KG1 (cell line): ENCODE measurements at regions not wholly inside any gene's neighbourhood (a gene's known extent, or its start where the extent isn't known, plus 50 kb on each side); places are given as distances from the start of the nearest gene placed in this dataset.

Experiments
- DNase-seq: peaks from one replicate; lab custom pipeline; 2025; lab: John Stamatoyannopoulos, UW

GRCh38 chr3:167958141-167958540 is 137.6 kb downstream of the GOLIM4 start:
- DNase-seq: no peak

- no peak for DNase-seq
These were observed 142.8 kb downstream of the GOLIM4 start for GRCh38 chr3:167952969-167953368.

- no peak for DNase-seq
These were observed 145.5 kb downstream of the GOLIM4 start for GRCh38 chr3:167950212-167950611.

GRCh38 chr3:167941234-167941995 is 154.3 kb downstream of the GOLIM4 start:
- peak; percentile 44 for DNase-seq

DNA sequence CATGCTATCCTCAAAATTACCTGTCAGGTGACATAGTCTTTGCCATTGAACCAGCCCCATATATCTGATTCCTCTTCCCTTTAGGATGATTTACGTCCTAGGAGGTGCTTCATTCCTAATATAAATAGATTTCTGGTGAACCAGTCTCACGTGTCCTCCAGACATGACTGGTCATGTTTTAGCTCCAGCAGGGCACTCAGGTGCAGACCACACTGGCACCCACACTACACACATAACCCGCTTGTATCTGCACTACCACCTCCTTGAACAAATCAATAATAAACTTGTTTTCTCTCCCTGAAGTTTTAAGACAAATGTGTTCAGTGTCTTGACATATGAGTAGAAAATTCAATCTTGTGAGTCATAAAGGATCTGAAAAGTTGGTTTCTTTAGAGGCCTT is 155.5 kb downstream of the GOLIM4 start:
- no peak for DNase-seq

GRCh38 chr3:167938516-167938915 is 157.2 kb downstream of the GOLIM4 start:
- no peak for DNase-seq

GRCh38 chr3:167936019-167936418 is 159.7 kb downstream of the GOLIM4 start:
- no peak for DNase-seq

- no peak for DNase-seq
These were observed 165.3 kb downstream of the GOLIM4 start for GRCh38 chr3:167930453-167930852.

- DNase-seq: no peak
These were observed 165.8 kb downstream of the GOLIM4 start for GRCh38 chr3:167929968-167930367.

- no peak for DNase-seq
These were observed 167.3 kb downstream of the GOLIM4 start for GRCh38 chr3:167928381-167928780.

GRCh38 chr3:167920747-167921146 is 175.0 kb downstream of the GOLIM4 start:
- no peak for DNase-seq

- DNase-seq: no peak
These were observed 176.1 kb downstream of the GOLIM4 start for GRCh38 chr3:167919590-167919989.

- DNase-seq: no peak
These were observed 177.0 kb downstream of the GOLIM4 start for GRCh38 chr3:167918686-167919085.

GRCh38 chr3:167918008-167918596 is 177.6 kb downstream of the GOLIM4 start:
- DNase-seq: no peak

DNA sequence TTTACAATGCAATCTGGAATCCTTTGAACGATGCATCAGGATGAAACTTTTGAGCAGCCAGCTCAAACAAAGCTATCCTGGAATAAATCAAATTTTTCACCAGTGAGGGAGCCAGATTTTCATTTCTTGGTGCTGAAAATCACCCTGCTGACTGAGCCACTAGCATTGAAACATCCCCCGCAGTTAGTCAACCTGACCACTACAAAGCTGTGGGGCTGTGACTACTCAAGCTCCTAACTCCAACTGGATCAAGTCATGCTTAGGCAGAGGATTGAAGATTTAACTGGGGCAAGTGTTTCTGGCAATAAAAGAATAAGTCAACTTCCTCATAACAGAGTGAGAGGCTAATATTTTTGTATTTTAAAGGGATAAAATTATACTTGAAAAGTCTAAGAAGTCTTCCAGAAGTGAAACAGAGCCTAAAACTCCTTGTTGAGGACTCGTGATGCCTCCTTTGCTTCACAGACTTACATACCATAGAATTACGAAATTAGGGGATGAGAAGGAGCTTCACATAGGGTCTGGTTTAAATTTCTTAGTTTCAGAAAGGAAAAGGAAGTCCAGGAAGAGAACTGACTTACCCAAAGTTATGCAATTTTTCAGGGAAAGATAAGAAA is 177.8 kb downstream of the SERPINI1 start:
- no peak for DNase-seq

DNA sequence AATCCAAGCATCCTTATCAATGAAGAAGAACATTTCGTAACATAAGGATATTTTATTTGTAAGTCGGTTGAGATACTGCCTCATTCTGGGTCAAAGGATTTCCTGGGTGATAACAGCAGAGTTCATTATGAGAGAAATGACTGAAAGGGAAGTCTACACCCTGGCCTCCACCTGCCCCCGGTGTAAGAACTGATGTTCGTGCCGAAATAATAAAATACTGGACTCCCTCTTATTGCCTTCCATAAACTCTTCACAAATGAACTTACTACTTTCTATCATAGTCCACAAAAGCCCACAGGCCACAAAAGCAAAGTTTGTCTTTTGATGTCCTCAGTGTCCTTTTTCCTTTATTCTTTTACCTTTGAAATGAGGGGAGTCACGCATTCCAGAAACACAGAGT is 174.4 kb downstream of the SERPINI1 start:
- no peak for DNase-seq

DNA sequence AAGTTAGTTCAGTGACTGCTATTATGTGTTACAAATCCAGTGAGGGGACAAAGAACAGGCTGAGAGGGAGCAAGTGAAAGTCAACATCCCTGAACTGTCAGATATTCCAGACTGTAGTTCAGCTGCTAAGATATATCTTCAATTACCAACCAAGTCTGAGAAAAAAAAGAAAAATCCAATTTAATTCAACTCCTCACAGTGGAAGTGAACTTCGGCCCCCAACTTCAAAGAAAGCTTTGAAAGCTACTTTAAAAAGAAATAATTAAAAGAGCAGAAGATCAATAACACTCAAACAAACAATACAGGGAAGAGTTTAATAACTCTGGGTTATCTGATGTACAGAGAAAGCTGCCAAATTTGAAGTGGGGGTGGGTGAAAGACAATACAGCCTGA is 174.0 kb downstream of the SERPINI1 start:
- no peak for DNase-seq

GRCh38 chr3:167908746-167909503 is 173.4 kb downstream of the SERPINI1 start:
- DNase-seq: no peak

- no peak for DNase-seq
These were observed 172.7 kb downstream of the SERPINI1 start for GRCh38 chr3:167908221-167908620.

GRCh38 chr3:167901138-167901537 is 165.6 kb downstream of the SERPINI1 start:
- DNase-seq: no peak

DNA sequence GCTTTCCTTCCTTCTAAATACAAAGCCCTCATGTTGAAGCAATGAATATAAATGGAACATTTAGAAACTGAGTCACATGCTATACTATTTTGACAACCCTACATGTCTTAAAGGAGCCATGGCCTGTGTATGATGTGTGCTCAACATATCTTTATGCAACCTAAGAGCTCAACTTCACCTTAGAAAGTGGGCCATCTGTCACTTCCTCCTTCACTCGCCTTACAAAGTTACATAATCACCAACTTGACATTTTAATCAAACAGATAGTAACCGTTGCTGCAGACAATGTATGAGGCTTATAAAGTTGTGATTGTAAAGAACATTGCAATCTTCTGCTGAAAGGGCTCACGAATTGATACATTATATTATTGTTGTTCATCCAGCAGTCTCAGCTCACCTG is 163.6 kb downstream of the SERPINI1 start:
- DNase-seq: no peak

- no peak for DNase-seq
These were observed 162.6 kb downstream of the SERPINI1 start for GRCh38 chr3:167898091-167898490.

- DNase-seq: no peak
These were observed 160.2 kb downstream of the SERPINI1 start for GRCh38 chr3:167895684-167896083.
